SU-DHL-6 (cell line): ENCODE measurements at regions not wholly inside any gene's neighbourhood (a gene's known extent, or its start where the extent isn't known, plus 50 kb on each side); places are given as distances from the start of the nearest gene placed in this dataset.

Source experiments
- EZH2phosphoT487 ChIP-seq: fragments of 200-600 bp; sonication (generic), shearing (Covaris generic); conservative IDR thresholded peaks from 2 replicates; pipeline ENCODE4 v1.6.1; 2018; ENCODE audit warnings: mild to moderate bottlenecking, antibody characterized with exemption, low read length, moderate library complexity, mixed read lengths
- TF ChIP-seq, protein P1 (sequence below): fragments of 200-600 bp; sonication (generic); IDR thresholded peaks from one replicate; pipeline ENCODE4 v1.5.1; 2017; ENCODE audit warnings: antibody characterized with exemption, mild to moderate bottlenecking, low read length, moderate library complexity; ENCODE audit not compliant: insufficient read depth, poor library complexity, severe bottlenecking

DNA sequence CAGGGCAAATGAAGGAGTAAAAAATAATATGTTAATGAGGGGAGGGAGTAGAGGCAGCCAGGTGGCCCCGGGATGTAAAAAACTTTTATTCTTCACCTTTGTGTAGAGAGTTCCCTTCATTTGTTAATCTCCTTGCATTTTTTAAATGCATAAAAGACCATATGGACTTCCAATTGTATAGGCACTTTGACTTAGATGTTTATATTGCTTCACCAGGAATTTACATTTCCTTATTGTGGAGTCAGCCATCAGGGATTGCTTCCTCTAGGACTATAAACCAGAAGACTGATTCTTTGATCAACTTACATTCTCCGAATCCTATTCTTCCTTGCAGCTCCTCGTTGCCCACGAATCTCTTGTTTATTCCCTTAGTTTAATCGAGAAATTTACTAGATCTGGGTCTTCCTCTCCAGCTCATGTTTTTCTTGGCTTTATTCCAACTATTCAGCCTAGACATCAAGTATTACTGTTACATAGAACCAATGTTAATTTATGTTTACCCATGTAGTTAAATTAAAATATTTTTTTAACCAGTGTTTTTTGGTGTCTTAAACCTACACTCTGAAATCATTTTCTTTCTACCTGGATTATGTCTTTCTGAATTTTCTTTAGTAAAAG, 1187.0 kb upstream of the SLC10A2 start:
- TF ChIP-seq, protein P1, sequence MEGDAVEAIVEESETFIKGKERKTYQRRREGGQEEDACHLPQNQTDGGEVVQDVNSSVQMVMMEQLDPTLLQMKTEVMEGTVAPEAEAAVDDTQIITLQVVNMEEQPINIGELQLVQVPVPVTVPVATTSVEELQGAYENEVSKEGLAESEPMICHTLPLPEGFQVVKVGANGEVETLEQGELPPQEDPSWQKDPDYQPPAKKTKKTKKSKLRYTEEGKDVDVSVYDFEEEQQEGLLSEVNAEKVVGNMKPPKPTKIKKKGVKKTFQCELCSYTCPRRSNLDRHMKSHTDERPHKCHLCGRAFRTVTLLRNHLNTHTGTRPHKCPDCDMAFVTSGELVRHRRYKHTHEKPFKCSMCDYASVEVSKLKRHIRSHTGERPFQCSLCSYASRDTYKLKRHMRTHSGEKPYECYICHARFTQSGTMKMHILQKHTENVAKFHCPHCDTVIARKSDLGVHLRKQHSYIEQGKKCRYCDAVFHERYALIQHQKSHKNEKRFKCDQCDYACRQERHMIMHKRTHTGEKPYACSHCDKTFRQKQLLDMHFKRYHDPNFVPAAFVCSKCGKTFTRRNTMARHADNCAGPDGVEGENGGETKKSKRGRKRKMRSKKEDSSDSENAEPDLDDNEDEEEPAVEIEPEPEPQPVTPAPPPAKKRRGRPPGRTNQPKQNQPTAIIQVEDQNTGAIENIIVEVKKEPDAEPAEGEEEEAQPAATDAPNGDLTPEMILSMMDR, result no peak
- no peak for TF ChIP-seq EZH2phosphoT487
